NCI-H146 treated with DMSO at 0.1 percent for 48 hours (cell line): ENCODE measurements at regions not wholly inside any gene's neighbourhood (a gene's known extent, or its start where the extent isn't known, plus 50 kb on each side); places are given as distances from the start of the nearest gene placed in this dataset.
"Not testable (repeated sequence)": the region's sequence is repeated elsewhere in the genome, so short reads cannot be mapped to it uniquely, and the experiment has no call there.

ENCODE experiments used
- DNase-seq: peaks from one replicate; lab custom pipeline; 2025; ENCODE audit not compliant: unreplicated experiment; lab: John Stamatoyannopoulos, UW

DNA sequence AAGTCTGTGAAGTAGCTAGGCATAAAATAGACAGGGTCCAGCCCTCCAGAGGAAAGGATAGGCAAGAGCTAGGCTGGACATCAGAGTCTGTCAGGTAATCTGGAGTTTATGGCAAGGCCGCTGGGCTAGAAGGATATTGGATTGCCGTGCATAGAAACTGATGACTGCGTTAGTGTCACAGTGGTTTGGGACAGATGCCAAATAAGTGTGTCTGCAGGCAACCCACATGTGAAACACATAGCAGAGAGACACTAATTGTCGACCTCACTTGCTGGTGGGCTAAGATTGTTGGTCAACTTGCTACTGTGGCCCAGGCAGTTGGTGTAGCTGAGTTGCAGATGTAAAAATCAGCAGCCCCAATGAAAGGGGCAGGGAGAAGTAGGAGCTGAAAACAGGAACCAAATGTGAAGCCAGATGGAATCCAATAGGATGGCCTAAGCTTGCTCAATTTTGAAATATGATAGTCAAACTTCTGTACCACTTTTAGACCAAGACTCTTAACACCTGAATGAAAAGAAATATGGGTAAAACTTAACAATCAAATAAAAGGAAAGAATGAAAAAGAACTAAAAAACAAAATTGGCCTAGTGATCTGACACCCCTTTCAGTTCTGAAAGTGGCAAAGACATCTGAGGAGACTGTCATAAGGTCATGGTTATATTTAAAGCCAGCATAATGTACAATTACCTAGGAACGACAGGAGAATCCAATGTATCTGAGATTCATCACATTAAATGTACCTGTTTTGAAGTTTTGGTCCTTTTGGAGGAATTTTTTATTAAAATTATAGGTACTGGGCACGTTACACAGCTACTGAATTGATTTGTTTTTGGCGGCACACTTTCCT, 243.3 kb upstream of the ACTBL2 start:
- no peak for DNase-seq

DNA sequence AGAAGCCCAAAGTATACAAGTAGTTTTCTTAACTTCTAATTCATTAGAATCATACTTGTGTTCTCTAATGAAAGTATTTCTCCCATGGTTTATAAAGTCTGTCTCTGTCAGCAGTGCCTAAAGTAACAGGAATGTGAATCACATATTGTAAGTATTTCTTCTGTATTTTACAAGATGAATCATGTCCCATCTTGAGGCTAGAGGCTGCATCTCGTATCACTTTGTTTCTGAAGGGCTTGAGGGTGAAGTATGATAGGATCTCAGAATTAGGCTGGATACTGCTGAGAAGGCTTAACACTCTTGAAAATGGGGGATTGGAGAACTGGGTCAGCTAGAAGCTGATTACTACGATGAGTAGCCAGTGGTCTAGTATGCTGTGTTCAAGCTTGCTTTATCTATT, 242.2 kb upstream of the ACTBL2 start:
- DNase-seq: no peak

DNA sequence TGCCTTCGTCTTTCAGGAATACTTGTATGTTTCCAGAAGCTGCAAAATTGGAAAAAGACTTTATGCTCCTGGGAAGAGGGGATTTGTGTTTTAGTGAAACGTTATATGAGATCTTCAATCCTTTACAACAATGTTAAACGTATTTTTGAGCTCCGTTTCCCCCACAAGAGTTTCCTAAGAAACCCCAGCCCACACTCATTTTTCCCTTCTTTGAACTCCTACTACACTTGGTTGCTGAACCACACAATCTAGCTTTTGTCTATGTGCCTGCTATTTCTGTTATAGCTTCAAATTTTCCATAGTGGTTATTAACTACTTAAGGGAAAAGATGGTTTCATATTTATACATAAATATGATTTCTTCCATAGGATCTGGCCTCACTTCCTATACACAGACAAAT, 238.6 kb upstream of the ACTBL2 start:
- no peak for DNase-seq

- DNase-seq: no peak
These were observed 238.0 kb upstream of the ACTBL2 start for GRCh38 chr5:57720656-57721055.

DNA sequence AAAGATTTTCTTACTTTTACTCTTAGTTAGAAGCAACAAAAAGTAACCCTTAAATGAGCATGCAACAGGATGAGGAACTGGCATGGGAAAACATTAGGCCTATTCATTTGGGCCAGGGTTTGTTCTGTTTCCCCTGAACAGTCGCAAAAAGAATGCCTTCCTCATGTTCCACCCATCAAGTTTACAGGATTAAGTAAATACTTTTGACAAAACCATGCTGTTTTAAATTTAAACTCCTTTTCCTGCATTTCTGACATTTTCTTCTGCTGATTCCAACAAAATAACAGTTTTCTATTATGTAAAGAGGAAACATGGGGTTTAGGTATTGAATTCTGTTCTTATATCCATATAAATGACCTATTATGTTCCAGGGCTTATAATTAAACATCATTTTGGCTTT, 236.6 kb upstream of the ACTBL2 start:
- DNase-seq: no peak

- no peak for DNase-seq
These were observed 235.5 kb upstream of the ACTBL2 start for GRCh38 chr5:57718155-57718554.

- DNase-seq: no peak
These were observed 234.9 kb upstream of the ACTBL2 start for GRCh38 chr5:57717555-57717954.

GRCh38 chr5:57716661-57717060, 234.1 kb upstream of the ACTBL2 start:
- no peak for DNase-seq

- DNase-seq: no peak
These were observed 232.7 kb upstream of the ACTBL2 start for GRCh38 chr5:57715296-57715695.

- DNase-seq: not testable (repeated sequence)
These were observed 230.9 kb upstream of the ACTBL2 start for GRCh38 chr5:57713535-57713934.

DNA sequence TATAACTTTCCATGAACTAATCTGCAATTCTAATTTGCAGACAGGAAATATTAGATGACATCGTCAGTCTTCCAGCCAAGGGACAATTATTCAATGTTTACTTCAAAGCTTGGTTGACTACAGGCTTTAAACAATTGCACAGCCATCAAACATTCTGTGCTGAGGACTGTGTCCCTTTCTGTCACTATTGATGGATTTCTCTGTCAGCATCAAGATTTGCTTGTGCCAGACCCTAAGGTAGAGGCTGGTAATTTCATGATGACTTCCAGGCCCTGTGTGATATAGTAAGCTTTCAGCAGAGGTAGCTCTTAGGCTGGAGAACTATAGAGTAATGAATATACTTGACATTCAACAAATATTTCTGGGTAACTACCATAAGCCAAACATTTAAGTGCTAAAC, 229.3 kb upstream of the ACTBL2 start:
- DNase-seq: no peak

- no peak for DNase-seq
These were observed 228.9 kb upstream of the ACTBL2 start for GRCh38 chr5:57711471-57711870.

GRCh38 chr5:57710126-57710525, 227.5 kb upstream of the ACTBL2 start:
- DNase-seq: no peak

DNA sequence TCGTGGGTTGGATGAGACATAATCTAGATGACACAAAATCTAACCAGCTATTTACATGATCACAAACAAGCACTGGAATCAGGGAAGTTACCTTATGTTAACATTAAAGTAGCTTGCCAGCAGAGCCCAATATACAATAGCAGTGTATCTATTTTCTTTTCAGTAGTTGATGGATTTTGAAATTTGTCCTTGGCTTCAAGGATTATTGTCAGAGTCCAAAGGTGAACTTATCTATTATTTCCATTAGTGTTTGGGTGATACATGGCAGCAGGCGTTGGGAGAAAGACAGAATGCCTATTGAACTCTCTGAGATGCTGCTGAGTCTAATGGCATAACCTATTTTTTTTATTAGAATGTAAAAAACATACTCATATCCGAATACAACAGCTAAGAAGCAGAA, 223.2 kb upstream of the ACTBL2 start:
- no peak for DNase-seq

- no peak for DNase-seq
These were observed 221.1 kb upstream of the ACTBL2 start for GRCh38 chr5:57703721-57704120.

DNA sequence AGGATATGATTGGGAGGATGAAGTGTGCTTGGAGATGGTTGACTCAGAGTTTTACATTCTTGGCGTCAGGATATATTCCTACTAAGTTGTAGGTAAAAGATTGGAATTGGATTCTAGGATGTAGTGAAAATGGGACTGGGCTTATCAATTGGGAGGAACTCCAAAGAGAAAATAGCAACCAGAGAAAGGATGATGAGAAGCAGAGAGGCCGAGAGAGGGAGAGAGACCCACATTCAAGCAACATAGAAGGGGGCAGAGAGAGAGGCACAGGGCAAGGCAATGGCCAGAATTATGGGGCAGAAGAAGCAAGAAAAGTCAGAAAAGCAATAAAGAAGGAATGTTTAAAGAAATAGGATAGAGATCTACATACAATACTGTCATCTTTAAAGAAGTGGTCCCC, 217.9 kb upstream of the ACTBL2 start:
- no peak for DNase-seq

DNA sequence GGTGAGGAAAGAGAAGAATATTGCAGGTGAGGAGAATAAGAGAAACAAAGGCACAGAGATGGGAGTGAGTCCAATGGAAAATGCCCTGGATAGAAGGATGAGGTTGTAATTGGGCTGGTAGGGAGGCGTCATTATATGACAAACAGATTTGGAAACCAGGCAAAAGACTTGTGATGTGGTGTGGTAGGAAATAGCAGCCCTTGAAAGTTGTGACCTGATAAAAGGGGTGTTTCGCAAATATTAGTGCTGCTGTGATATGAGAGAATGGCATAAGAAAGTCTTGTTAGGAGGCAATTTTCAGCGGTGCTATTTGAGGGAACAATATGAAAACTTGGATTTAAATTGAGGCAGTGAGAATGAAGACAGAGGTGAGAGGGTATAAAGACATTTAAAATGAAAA, 217.5 kb upstream of the ACTBL2 start:
- no peak for DNase-seq

- no peak for DNase-seq
These were observed 216.2 kb upstream of the ACTBL2 start for GRCh38 chr5:57698802-57699201.

GRCh38 chr5:57698086-57698485, 215.5 kb upstream of the ACTBL2 start:
- DNase-seq: no peak

GRCh38 chr5:57696825-57697570, 214.4 kb upstream of the ACTBL2 start:
- DNase-seq: no peak

DNA sequence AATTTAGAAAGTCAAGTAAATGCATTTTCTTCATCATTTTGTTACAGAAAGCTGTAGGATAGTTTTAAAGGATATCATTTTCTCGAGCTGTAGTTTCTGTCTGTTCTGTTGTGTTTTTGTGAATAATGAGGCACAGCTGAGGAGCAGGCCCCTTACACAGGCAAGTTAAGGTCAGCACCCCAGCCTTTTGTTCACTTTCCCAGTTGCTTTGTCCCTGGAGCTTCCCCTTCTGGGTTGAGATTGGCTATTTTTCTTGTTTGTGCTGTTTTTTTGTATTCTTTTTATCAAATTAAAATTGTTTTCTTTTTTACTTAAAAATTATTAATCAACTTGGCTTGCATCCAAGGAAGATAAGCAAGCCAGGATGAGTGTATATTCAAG, 213.8 kb upstream of the ACTBL2 start:
- DNase-seq: no peak

DNA sequence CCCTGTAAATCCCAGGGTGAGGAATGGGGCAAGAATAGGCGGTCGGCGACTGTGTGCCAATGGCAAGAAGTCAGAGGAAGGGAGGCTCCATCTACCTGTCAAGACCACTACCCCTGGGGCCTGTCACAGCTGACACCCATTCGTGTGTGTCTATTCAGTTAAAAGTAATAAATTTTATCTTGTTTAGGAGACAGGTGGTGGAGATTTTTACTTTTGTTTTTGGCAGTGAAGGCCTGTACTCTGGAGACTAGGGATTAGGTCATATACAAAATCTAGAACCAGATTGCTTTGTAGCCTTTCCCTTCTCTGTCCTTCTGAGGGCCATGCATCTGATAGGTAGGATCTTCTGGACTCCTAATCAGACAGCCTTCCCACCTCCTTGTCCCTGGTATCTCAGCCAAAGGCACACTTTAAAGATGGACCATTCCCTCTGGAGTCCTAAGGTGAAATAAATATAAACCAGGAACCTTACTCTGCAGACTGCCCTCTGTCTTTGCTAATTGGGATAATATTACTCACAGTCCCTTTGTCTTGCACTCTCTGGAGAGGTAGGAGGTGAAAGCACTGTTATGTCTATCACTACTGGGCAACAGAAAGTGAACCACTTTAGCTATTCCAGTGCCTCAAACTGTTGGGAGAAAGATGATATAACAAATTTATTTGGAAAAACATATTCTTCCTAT, 213.2 kb upstream of the ACTBL2 start:
- no peak for DNase-seq
